HS-5 (cell line): ENCODE measurements at regions not wholly inside any gene's neighbourhood (a gene's known extent, or its start where the extent isn't known, plus 50 kb on each side); places are given as distances from the start of the nearest gene placed in this dataset.
"Not testable (repeated sequence)": the region's sequence is repeated elsewhere in the genome, so short reads cannot be mapped to it uniquely, and the experiment has no call there.

Experiments used
- DNase-seq: peaks from one replicate; pipeline ENCODE4 v3.0.0-alpha.2; 2012; ENCODE audit warnings: low read depth

- DNase-seq = no peak
Observed at GRCh38 chr4:132266374-132266773, 882.7 kb upstream of the PCDH10 start.

GRCh38 chr4:132267321-132267720 lies 881.8 kb upstream of the PCDH10 start:
- no peak for DNase-seq

- DNase-seq = no peak
Observed at GRCh38 chr4:132269303-132269990, 879.6 kb upstream of the PCDH10 start.

DNA sequence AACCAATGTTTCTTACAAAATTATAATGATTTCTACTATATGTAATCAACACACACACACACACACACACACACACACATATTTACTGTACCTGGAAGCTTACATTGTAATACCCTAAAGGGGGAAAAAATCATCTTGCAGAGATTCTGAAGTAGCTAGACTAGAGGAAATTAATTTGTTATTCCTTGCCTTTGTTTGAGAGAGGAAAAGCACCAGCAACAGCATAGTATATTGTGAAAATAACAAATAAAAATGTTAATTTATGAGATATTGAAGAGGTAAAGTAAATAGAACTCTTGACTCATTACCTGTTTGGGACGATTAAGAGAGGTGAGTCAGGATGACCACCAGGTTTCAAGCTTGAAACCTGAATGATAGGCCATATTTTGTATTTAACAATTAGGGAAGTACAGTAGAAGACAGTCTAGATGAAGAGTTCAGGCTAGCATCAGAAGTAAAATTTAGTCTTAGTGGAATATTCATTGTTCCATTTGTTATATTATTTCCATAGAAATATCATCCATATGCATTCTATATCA lies 873.4 kb upstream of the PCDH10 start:
- DNase-seq = no peak

DNA sequence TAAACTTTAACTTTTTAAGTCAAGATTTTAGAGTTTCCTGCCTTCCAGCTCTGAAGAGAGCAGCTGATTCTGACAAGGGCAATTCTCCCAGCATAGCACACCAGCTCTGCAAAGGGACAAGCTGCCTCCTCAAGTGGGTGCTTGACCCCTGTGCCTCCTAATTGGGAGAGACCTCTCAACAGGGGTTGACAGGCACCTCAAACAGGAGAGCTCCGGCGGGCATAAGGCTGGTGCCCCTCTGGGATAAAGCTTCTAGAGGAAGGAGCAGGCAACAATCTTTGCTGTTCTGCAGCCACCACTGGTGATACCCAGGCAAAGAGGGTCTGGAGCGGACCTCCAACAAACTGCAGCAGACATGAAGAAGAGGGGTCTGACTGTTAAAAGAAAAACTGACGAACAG lies 872.9 kb upstream of the PCDH10 start:
- DNase-seq = no peak

DNA sequence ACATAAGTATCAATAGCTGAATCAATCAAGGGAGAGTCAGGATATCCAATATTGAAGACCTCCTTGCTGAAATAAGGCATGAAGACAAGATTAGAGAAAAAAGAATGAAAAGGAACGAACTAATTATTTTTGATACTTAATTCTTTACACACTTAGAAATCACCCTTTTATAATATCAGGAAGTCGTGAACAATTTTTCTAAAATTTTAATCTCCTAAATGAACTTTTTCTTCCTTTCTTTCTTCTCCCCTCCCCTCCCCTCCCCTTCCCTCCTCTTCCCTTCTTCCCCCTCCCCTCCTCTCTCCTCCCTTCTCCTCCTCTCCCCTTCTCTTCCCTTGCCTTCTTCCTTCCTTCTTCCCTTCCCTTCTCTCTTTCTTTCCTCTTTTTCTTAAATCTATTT lies 872.1 kb upstream of the PCDH10 start:
- no peak for DNase-seq

- DNase-seq = no peak
Observed at GRCh38 chr4:132281733-132282132, 867.4 kb upstream of the PCDH10 start.

DNA sequence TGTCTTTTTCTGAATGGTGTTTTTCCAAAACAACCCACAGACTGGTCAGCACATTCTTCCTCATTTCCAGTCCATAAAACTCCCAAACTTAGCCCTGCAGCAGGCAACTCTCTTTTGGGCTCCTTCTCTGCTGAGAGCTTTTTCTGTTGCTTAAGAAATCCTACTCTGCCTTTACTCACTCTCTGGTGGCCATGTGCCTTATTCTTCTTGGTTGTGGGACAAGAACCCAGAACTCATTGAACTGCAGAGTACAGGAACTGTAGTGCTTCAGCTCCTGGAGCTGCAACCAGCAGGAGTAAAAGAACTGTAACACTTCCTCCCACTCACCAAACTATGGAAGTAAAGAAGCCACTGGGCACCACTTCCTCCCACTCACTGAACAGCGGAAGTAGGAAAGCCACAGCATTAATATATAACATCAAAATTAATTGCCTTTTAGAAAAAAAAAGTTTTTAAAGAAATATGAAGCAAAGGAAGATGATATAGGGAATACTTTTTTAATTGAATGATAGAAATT lies 864.1 kb upstream of the PCDH10 start:
- no peak for DNase-seq

DNA sequence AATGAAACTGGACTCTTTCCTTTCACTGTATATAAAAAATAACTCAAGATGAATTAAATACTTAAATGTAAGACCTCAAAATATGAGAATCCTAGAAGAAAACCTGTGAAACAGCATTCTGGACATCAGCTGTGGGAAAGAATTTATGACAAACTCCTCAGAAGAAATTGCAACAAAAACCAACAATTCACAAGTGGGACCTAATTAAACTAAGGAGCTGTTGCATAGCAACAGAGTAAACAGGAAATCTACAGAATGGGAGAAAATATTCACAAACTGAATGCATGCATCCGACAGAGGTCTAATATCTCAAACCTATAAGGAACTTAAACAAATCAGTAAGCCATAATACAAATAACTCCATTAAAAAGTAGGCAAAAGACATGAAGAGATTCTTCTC lies 851.7 kb upstream of the PCDH10 start:
- no peak for DNase-seq

GRCh38 chr4:132299841-132300240 lies 849.3 kb upstream of the PCDH10 start:
- no peak for DNase-seq

DNA sequence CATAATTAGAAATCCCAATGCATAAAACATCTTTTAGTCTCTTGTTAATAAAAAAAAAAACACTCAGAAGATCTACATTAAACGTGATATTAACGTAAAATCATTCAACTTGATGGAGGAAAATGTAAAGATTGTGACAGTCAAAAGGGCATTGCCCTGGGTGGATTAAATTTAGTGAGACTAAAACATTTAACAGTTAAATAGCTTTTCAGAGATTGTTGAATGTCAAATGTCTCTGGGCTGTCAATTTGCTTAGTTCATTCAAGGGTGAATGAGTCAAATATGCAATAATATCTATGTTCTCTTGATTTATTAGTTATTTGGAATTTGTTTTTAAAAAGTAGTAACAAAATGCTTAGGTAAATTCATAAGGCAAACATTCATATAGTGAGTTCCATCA lies 836.6 kb upstream of the PCDH10 start:
- no peak for DNase-seq

GRCh38 chr4:132313852-132314251 lies 835.2 kb upstream of the PCDH10 start:
- DNase-seq = no peak

DNA sequence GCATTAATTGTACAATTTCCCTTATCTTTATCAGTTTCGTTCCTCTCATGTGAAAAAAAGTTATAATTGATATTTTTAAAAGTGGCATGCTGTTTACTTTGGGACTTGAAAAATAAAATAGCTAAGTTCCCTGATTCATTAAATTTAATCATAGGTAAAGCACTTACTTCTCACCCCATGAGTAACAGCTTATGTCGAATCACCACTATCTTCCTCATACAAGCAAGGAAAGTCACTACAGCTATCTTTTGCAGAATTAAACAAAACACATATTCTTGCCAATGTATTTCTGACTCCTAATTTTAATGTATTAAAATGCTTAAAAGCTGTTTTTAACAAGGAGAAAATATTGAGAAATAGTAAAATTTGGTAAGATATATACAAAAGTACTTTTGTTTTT lies 832.4 kb upstream of the PCDH10 start:
- no peak for DNase-seq

DNA sequence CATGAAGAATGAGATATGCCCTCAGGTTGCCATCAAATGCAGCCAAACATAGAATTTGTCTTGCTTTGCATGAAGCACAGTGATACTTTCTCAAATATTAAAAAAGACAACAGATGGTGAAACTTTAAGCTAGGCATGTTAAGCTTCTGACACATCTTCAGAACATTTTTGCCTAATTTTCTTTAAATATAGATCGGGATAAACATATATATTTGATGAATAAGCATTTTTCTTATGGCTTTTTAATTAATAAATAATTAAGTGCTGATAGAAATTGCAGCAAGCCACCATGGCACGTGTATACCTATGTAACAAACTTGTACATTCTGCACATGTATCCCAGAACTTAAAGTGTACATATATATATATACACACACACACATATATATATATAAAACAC lies 831.2 kb upstream of the PCDH10 start:
- DNase-seq = no peak

DNA sequence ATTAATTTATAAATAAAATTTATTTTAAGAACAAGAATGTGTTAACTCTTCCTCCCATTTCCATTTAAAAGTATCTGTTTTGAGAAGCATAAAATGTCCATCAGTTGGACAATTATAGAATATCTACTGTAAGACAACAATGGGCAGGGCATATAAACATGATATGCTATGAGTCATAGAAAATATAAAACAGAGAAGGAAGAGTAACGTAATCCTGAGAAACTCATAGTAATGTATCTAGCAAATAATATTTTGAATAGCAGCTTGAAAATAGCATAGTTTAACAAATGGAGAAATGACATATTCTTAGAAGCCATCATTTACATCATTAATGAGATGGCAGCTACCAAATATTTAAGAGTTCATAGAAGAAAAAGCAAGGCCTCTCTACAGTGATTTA lies 820.3 kb upstream of the PCDH10 start:
- no peak for DNase-seq

- no peak for DNase-seq
Observed at GRCh38 chr4:132330994-132331393, 818.1 kb upstream of the PCDH10 start.

DNA sequence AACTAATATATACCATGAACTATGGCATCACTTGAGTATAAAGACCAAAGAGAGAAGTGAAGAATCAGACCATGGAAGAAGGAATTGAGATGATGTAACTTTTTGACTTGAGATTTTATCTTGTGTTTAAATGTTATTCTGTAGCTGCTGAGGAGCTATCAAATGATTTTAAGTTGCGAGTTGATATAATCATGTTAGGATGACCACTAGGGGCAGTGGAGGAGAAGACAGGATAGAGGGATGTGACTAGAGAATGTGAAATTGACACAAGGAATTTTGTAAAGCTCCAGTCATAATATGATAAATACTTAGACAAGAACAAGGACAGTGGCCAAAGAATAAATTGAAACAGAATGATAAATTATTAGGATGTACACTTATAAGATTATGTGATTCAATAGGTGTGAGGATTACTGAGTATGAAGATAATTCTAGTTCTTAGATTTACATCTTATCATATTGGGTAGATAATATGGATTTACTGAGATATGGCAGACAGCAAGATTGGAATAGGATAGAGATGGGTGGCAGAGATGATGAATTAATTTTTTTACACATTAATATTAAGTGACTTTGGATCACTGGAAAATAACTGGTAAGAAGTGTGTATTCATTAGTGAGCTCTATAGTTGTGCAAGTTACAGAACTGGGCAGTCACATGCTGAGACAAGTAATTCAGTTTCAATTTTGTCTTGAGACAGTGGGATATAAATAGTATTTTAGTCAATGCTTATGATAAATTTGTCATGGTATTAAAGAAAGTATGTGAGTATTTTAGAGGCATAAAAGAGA lies 816.0 kb upstream of the PCDH10 start:
- DNase-seq = no peak

DNA sequence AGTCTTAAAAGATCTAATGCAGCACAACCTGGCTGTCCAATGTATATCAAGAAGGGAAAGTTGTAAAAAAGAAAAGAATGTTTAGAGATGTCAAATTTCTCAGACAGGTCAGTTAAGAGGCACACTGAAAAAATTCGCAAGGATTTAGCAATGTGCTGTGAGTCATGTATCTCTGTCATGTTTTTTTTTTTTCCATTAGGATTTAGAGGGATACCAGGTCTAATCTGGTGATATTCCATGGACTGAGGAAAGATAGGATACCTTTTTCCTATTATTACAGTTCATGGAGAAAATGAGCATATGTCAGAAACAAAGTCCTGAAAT lies 815.4 kb upstream of the PCDH10 start:
- DNase-seq = peak; percentile 58

GRCh38 chr4:132334081-132334480 lies 815.0 kb upstream of the PCDH10 start:
- peak; percentile 30 for DNase-seq

DNA sequence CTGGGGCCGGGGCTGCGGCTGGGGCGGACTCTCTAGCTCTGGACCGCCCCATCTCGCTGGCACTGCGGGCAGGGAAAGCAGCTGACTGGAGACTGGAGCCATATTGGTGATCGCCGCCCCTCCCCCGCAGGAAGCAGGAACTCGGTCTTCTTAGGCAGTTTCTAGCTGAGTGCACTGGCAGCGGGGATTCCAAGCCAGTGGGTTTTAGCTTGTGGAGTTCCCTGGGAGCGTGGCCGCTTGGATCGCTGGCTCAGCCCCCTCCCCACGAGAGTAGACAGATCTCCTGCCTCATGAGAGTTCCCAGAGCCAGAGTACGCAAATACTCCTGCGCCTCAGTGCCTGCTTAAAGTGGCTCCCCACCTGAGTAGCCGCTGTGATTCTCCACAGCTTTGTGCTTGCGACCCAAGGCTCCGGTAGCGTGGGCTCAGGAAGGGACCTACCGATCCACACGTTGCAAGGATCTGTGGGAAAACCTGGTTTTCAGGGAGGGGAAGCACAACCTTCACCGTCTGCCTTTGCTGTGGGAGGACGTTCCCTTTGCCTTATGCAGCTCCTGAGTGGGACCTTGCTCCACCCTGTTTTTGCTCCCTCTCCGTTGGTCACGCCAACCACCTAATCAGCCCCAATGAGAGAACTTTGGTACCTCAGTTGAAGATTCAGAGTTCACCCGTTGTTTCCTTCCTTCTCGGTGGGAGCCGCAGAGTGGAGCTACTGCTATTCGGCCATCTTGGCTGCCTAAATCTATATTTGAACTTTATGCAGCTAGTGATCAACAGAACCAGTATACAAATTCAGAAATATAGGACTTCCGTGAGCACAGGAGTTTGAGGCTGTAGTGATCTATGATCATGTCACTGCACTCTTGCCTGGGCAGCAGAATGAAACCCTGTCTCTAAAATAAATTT lies 803.9 kb upstream of the PCDH10 start:
- DNase-seq = no peak

DNA sequence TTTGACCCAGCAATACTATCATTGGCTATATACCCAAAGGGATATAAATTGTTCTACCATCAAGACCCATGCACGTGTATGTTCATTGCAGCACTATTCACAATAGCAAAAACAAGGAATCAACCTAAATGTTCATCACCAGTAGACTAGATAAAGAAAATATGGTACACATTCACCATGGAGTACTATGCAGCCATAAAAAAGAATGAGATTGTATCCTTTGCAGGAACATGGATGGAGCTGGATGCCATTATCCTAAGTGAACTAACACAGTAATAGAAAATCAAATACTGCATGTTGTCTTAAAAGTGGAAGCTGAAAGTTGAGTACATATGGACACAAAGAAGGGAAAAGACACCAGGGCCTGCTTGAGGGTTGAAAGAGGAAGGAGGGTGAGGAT lies 803.1 kb upstream of the PCDH10 start:
- no peak for DNase-seq

DNA sequence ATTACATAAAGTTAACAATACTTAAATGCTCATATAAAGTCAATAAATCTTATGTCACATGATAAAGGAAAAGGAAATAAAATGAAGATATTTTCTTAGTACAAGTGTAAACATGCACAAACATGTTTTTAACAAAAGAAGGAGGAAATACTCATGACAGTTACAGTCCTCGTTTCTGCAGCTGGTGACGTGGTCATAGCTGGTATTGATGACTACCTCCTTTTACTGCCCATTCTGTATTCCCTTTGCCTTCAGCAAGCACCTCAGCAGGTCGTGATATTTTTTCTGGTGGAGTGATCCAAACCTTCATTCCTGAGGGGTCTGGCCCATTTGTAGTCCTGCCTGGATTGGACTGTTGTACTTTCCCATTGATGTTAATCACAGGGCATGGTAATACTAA lies 797.5 kb upstream of the PCDH10 start:
- DNase-seq = not testable (repeated sequence)
